Liver (tissue), 8 donors: ENCODE measurements at regions not wholly inside any gene's neighbourhood (a gene's known extent, or its start where the extent isn't known, plus 50 kb on each side); places are given as distances from the start of the nearest gene placed in this dataset.

Experiments used
- DNase-seq: peaks from one replicate; pipeline ENCODE4 v3.0.0-alpha.2; 2017; ENCODE audit warnings: low spot score
- H3K27ac ChIP-seq, 2 donors: one replicate each; pipeline ENCODE4 v1.7.0; 2013; ENCODE audit warnings: inconsistent platforms in 2 of 2, low read length in 2 of 2, control low read depth in 1 of 2, low read depth in 1 of 2, mild to moderate bottlenecking in 1 of 2
- H3K27me3 ChIP-seq, 4 donors: one replicate each; pipeline versions ENCODE4 v1.6.1 to v1.7.0; 2013; ENCODE audit warnings: low read length in 3 of 4, inconsistent platforms in 1 of 4, mild to moderate bottlenecking in 1 of 4, moderate library complexity in 1 of 4; ENCODE audit not compliant: control insufficient read depth in 4 of 4, insufficient read depth in 4 of 4
- H3K36me3 ChIP-seq, 4 donors: one replicate each; pipeline versions ENCODE4 v1.6.1 to v1.7.0; 2013; ENCODE audit warnings: low read length in 3 of 4, mild to moderate bottlenecking in 3 of 4, low read depth in 1 of 4, moderate library complexity in 1 of 4; ENCODE audit not compliant: control insufficient read depth in 4 of 4, insufficient read depth in 3 of 4
- H3K4me1 ChIP-seq, 4 donors: one replicate each; pipeline versions ENCODE4 v1.6.1 to v1.7.0; 2013; ENCODE audit warnings: low read length in 3 of 4, mild to moderate bottlenecking in 3 of 4, moderate library complexity in 1 of 4; ENCODE audit not compliant: control insufficient read depth in 4 of 4, insufficient read depth in 4 of 4
- H3K4me3 ChIP-seq, 3 donors: one replicate each; pipeline versions ENCODE4 v1.6.1 to v1.7.0; 2013; ENCODE audit warnings: low read length in 3 of 3, control low read depth in 1 of 3, low read depth in 1 of 3, mild to moderate bottlenecking in 1 of 3
- H3K9ac ChIP-seq, 2 donors: one replicate each; pipeline ENCODE4 v1.7.0; 2013; ENCODE audit warnings: low read length in 2 of 2, mild to moderate bottlenecking in 2 of 2, moderate library complexity in 2 of 2, control low read depth in 1 of 2, low read depth in 1 of 2
- H3K9me3 ChIP-seq, 4 donors: one replicate each; pipeline versions ENCODE4 v1.6.1 to v1.7.0; 2013; ENCODE audit warnings: low read length in 3 of 4; ENCODE audit not compliant: control insufficient read depth in 4 of 4
- CTCF ChIP-seq: fragments of 150-350 bp; IDR thresholded peaks from 2 replicates; pipeline ENCODE4 v1.5.1; 2017; ENCODE audit warnings: improper control_type of control experiment, low read depth, low read length; ENCODE audit not compliant: missing input control
- EGR1 ChIP-seq, 2 donors: IDR thresholded peaks; 2 replicates each; pipeline ENCODE4 v1.6.1; 2016 to 2018; ENCODE audit warnings: antibody characterized with exemption in 2 of 2, low read depth in 2 of 2
- FOXA1 ChIP-seq: IDR thresholded peaks from 2 replicates; pipeline ENCODE4 v1.6.1; 2016; ENCODE audit warnings: antibody characterized with exemption
- FOXA2 ChIP-seq: IDR thresholded peaks from 2 replicates; pipeline ENCODE4 v1.6.1; 2016; ENCODE audit warnings: antibody characterized with exemption
- HNF4A ChIP-seq, 2 donors: conservative IDR thresholded peaks; 2 replicates each; pipeline ENCODE4 v1.6.1; 2016; ENCODE audit warnings: antibody characterized with exemption in 2 of 2, mild to moderate bottlenecking in 2 of 2
- HNF4G ChIP-seq: IDR thresholded peaks from 2 replicates; pipeline ENCODE4 v1.6.1; 2016; ENCODE audit warnings: antibody characterized with exemption
- JUND ChIP-seq, 2 donors: IDR thresholded peaks; 2 replicates each; pipeline ENCODE4 v1.6.1; 2016; ENCODE audit warnings: antibody characterized with exemption in 2 of 2
- MAX ChIP-seq: IDR thresholded peaks from 2 replicates; pipeline ENCODE4 v1.6.1; 2016; ENCODE audit warnings: antibody characterized with exemption
- NR2F2 ChIP-seq: IDR thresholded peaks from 2 replicates; pipeline ENCODE4 v1.6.1; 2016; ENCODE audit warnings: antibody characterized with exemption
- RAD21 ChIP-seq, 2 donors: IDR thresholded peaks; 2 replicates each; pipeline ENCODE4 v1.6.1; 2016; ENCODE audit warnings: antibody characterized with exemption in 2 of 2, mild to moderate bottlenecking in 2 of 2
- RXRA ChIP-seq, 2 donors: IDR thresholded peaks; 2 replicates each; pipeline ENCODE4 v1.6.1; 2017 to 2018; ENCODE audit warnings: antibody characterized with exemption in 2 of 2, mild to moderate bottlenecking in 1 of 2
- SP1 ChIP-seq: IDR thresholded peaks from 2 replicates; pipeline ENCODE4 v1.6.1; 2018; ENCODE audit warnings: antibody characterized with exemption, mild to moderate bottlenecking
- YY1 ChIP-seq: IDR thresholded peaks from 2 replicates; pipeline ENCODE4 v1.6.1; 2016; ENCODE audit warnings: antibody characterized with exemption, mild to moderate bottlenecking
- WGBS: extraction: QIAGEN DNeasy Blood & Tissue Kit; methylation state at CpG from one replicate; pipeline ENCODE4 v1.1.7; 2013; 5-methylcytosine and 5-hydroxymethylcytosine counted together
- TF ChIP-seq, protein P1 (sequence below): IDR thresholded peaks from 2 replicates; pipeline ENCODE4 v1.6.1; 2016; ENCODE audit warnings: antibody characterized with exemption
- TF ChIP-seq, protein P2 (sequence below): IDR thresholded peaks from 2 replicates; pipeline ENCODE4 v1.6.1; 2016; ENCODE audit warnings: antibody characterized with exemption, mild to moderate bottlenecking
- donor health status: healthy.
- donor health status: healthy.
- donor health status: healthy.
- donor health status: healthy.
- donor health status: healthy.

DNA sequence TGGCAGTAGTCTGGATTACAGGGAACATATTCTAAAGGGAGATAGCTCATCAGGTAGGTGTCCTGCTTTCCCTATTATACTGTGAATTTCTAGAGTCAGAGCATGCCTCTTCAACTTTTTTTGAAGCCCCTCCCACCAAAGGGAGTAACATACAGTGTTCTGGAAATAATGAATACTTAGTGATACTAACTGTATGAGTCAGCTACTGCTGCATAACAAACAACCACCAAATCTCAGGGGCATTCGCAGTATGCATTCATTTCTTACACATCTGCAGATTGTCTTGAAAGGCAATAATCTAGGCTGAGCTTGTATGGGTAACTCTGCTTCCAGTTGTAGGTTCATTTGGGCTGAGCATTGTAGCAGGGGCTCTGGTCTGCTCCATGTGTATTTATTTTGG, 409.7 kb upstream of the SPRED2 start (continued):
- TF ChIP-seq CTCF (no peak), FOXA1 (no peak)

DNA sequence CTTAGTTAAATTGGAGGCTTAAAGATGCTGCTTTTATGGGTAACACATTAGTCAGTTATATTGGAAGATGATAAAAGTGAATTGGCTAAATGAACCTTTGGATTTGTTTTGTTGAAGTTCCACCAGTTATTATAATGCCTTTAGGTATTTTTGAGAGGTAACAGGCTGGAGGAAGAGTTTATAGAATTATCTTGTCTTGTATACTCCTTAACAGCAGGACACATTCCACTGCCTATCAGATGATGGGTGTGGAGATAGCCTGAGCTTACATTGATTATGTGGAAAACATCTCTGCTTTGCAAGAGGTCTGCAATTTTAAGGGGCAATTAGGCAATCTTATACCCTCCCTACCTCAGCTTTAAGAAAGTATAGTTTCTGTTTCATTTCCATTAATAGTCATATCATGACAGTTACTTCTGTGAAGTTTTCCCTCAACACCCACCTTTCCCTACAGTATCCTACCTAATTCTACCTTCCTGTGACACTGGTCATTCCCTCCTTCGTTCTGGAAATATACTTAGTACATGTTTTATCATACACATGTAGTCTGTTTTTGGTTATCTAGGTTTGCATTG, 403.7 kb upstream of the SPRED2 start:
- no peaks in the 10 kb centered on the region for H3K4me1 ChIP-seq
- DNase-seq, result no peak
- TF ChIP-seq FOXA2, result no peak
- H3K36me3 ChIP-seq, result no peaks in the 10 kb centered on the region
- no peak overlapping the region for H3K4me3 ChIP-seq
- no peak overlapping the region for H3K27ac ChIP-seq
- 46% methylated on average over 1 of the region's 1 CpG for WGBS
- H3K9me3 ChIP-seq, result no peaks in the 10 kb centered on the region
- no peaks in the 10 kb centered on the region for H3K27me3 ChIP-seq
- no peak overlapping the region for H3K9ac ChIP-seq

DNA sequence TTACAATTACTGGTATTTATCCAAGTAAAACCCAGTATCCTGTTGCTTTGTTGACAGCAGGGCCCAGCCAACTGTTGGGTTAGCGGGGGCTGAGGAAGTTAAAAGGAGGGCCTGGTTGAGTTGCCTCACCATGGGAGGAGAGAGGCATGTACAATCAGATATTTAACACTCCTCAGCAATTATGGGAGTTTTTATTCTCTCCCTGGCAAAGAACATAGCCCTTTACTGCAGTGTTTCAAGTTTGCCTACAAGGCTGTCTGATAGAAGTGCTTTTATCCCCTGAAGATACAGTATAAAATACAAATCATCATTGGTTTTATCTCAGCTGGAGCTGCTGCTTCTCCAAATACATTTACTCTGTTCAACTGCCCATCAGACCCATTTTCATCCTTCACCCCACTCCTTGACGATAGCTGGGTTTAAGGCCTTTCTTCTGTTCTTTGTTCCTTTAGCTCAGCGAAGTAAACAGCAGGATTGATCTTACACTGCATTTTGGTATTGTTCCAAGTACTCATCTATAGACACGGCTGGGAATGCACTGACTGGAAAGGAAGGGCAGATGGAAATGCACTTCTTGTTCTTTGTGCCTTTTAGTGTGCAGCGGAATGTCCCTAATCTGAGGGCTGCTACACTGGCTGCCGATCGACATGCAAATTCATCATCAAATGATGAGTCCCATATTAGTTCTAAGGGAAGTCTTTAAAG, 402.5 kb upstream of the SPRED2 start:
- H3K4me1 ChIP-seq, result no peaks in the 10 kb centered on the region
- H3K27ac ChIP-seq, result no peak overlapping the region
- DNase-seq, result no peak
- no peak overlapping the region for H3K9ac ChIP-seq
- no peaks in the 10 kb centered on the region for H3K9me3 ChIP-seq
- 74% methylated on average over 7 of the region's 7 CpGs for WGBS
- H3K36me3 ChIP-seq, result no peaks in the 10 kb centered on the region
- H3K27me3 ChIP-seq, result no peaks in the 10 kb centered on the region
- TF ChIP-seq CTCF (no peak), HNF4G (no peak), SP1 (no peak), RAD21 (IDR thresholded peaks at IDR 0.05) (no peak), RXRA (IDR thresholded peaks at IDR 0.05) (no peak), JUND (IDR thresholded peaks at IDR 0.05) (no peak), YY1 (no peak), HNF4A (conservative IDR thresholded peaks at IDR 0.05) (no peak), EGR1 (IDR thresholded peaks at IDR 0.05; ENCODE audit: low read depth in 2 of 2) (no peak), FOXA1 (no peak), NR2F2 (no peak), MAX (no peak)
- TF ChIP-seq, protein P1, sequence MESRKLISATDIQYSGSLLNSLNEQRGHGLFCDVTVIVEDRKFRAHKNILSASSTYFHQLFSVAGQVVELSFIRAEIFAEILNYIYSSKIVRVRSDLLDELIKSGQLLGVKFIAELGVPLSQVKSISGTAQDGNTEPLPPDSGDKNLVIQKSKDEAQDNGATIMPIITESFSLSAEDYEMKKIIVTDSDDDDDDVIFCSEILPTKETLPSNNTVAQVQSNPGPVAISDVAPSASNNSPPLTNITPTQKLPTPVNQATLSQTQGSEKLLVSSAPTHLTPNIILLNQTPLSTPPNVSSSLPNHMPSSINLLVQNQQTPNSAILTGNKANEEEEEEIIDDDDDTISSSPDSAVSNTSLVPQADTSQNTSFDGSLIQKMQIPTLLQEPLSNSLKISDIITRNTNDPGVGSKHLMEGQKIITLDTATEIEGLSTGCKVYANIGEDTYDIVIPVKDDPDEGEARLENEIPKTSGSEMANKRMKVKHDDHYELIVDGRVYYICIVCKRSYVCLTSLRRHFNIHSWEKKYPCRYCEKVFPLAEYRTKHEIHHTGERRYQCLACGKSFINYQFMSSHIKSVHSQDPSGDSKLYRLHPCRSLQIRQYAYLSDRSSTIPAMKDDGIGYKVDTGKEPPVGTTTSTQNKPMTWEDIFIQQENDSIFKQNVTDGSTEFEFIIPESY, result no peak
- TF ChIP-seq, protein P2, sequence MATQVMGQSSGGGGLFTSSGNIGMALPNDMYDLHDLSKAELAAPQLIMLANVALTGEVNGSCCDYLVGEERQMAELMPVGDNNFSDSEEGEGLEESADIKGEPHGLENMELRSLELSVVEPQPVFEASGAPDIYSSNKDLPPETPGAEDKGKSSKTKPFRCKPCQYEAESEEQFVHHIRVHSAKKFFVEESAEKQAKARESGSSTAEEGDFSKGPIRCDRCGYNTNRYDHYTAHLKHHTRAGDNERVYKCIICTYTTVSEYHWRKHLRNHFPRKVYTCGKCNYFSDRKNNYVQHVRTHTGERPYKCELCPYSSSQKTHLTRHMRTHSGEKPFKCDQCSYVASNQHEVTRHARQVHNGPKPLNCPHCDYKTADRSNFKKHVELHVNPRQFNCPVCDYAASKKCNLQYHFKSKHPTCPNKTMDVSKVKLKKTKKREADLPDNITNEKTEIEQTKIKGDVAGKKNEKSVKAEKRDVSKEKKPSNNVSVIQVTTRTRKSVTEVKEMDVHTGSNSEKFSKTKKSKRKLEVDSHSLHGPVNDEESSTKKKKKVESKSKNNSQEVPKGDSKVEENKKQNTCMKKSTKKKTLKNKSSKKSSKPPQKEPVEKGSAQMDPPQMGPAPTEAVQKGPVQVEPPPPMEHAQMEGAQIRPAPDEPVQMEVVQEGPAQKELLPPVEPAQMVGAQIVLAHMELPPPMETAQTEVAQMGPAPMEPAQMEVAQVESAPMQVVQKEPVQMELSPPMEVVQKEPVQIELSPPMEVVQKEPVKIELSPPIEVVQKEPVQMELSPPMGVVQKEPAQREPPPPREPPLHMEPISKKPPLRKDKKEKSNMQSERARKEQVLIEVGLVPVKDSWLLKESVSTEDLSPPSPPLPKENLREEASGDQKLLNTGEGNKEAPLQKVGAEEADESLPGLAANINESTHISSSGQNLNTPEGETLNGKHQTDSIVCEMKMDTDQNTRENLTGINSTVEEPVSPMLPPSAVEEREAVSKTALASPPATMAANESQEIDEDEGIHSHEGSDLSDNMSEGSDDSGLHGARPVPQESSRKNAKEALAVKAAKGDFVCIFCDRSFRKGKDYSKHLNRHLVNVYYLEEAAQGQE, result no peak
- H3K4me3 ChIP-seq, result no peak overlapping the region
